IMR-90 (cell line): ENCODE measurements at regions not wholly inside any gene's neighbourhood (a gene's known extent, or its start where the extent isn't known, plus 50 kb on each side); places are given as distances from the start of the nearest gene placed in this dataset. TPM values are rescaled to one million over a fixed set of nuclear protein-coding genes. Genes with fewer than 3 reads are reported as not detected.

ENCODE experiments used
- RCOR1 ChIP-seq: IDR thresholded peaks from 2 replicates; pipeline ENCODE4 v1.6.1; 2012; ENCODE audit warnings: mild to moderate bottlenecking, low read length, improper control_type of control experiment; ENCODE audit not compliant: insufficient replicate concordance
- microRNA-seq, 2 experiments: library from miRNA; stranded (forward) in 1 of 2; unstranded in 1 of 2; fragments of 10-50 nt in 1 of 2; fragments of <30 nt in 1 of 2; gene quantifications in 1 of 2; microRNA quantifications in 1 of 2; one replicate each; pipeline versions ENCODE3 to v1.1.0; 2013 to 2020; ENCODE audit not compliant: insufficient read depth in 1 of 2, insufficient read length in 1 of 2, unreplicated experiment in 1 of 2
- small RNA-seq, 5 experiments: library from RNA; depleted of rRNA; stranded (forward); fragments of <200 nt; gene quantifications; one replicate each; pipeline ENCODE3, GENCODE V24; 2012

GRCh38 chr15:75151214-75152128, 50.2 kb upstream of the C15orf39 start (continued):
- TF ChIP-seq RCOR1, result no peak

Small RNAs in the stretch of these regions (microRNA-seq; reads per million reads assigned to microRNA genes)
- gene RF00017 (ENCODE audit: insufficient read depth, insufficient read length) (not detected), gene RF00601 (ENCODE audit: insufficient read depth, insufficient read length) (not detected)

Small RNAs in the stretch of these regions (small RNA-seq; reads per million reads assigned to genes)
- 0 reads per million in 5 experiments for gene RF00017
- gene RF00601, result 0 reads per million in 5 experiments
